Upper lobe of left lung (tissue), 6 donors: ENCODE measurements at regions not wholly inside any gene's neighbourhood (a gene's known extent, or its start where the extent isn't known, plus 50 kb on each side); places are given as distances from the start of the nearest gene placed in this dataset.

ENCODE experiments used
- ATAC-seq, 2 donors: fragments of 200-7000 bp; cut with Tn5 transposase; one replicate each; pipeline ENCODE4 v1.9.1; 2022; ENCODE audit warnings: mild to moderate bottlenecking in 2 of 2, moderate library complexity in 2 of 2; ENCODE audit not compliant: low FRiP score in 2 of 2
- DNase-seq, 2 donors: peaks; one replicate each; pipeline ENCODE4 v3.0.0-alpha.2; 2019 to 2020
- H3K27ac ChIP-seq, 4 donors: fragments of 200-600 bp; sonication (generic); one replicate each; pipeline ENCODE4 v1.5.1; 2016 to 2019
- H3K27me3 ChIP-seq, 4 donors: fragments of 200-600 bp; sonication (generic); one replicate each; pipeline ENCODE4 v1.5.1; 2017 to 2019
- H3K36me3 ChIP-seq, 4 donors: fragments of 200-600 bp; sonication (generic); one replicate each; pipeline ENCODE4 v1.5.1; 2016 to 2019
- H3K4me1 ChIP-seq, 4 donors: fragments of 200-600 bp; sonication (generic); one replicate each; pipeline ENCODE4 v1.5.1; 2018 to 2019
- H3K4me3 ChIP-seq, 4 donors: fragments of 200-600 bp; sonication (generic); one replicate each; pipeline ENCODE4 v1.5.1; 2017 to 2019; ENCODE audit warnings: mild to moderate bottlenecking in 2 of 4, moderate library complexity in 1 of 4
- H3K9me3 ChIP-seq, 4 donors: fragments of 200-600 bp; sonication (generic); one replicate each; pipeline ENCODE4 v1.5.1; 2018 to 2019
- EP300 ChIP-seq, 4 donors: sonication (generic); formaldehyde crosslinking; IDR thresholded peaks; one replicate each; pipeline ENCODE4 v1.5.1; 2017; ENCODE audit warnings: antibody characterized with exemption in 4 of 4, control low read depth in 2 of 4
- POLR2A ChIP-seq, 4 donors: fragments of 450-650 bp; IDR thresholded peaks; one replicate each; pipeline ENCODE4 v1.5.1; 2016 to 2017; ENCODE audit warnings: antibody characterized with exemption in 4 of 4, mild to moderate bottlenecking in 2 of 4
- POLR2AphosphoS5 ChIP-seq, 2 donors: sonication (generic); formaldehyde crosslinking; IDR thresholded peaks; one replicate each; pipeline ENCODE4 v1.5.1; 2017; ENCODE audit warnings: antibody characterized with exemption in 2 of 2
- WGBS, 2 donors: methylation state at CpG; one replicate each; pipeline ENCODE4 v1.1.5; 2017 to 2018; 5-methylcytosine and 5-hydroxymethylcytosine counted together
- TF ChIP-seq, protein P1 (sequence below), 6 experiments: fragments of 450-650 bp in 4 of 6; fragments of 200-600 bp in 2 of 6; sonication (generic) in 2 of 6; IDR thresholded peaks; one replicate each; pipeline ENCODE4 v1.5.1; 2016 to 2019; ENCODE audit warnings: antibody characterized with exemption in 6 of 6
- donor health status: DM: no; HTN: no; CAD: no; lungs with moderate emphysema.
- donor health status: DM: no; HTN: yes; CAD: no; lungs with severe emphysema.

DNA sequence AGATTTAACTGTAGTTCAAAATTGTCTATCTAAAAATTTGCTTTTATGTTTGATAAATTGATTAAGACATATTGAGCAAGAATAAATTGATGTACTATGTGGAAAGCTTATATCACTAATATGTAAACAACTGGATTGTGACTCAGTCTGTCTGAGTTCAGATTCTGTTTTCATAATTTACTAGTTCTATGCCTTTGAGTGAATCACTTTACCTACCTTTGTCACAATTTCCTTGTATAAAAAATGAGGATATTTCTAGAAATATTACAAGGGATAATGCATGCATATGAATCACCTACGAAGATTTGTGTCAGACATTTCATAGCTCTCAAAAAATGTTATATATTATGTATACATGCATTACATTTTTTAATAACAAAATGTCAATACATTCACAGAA is 245.1 kb upstream of the ZWINT start:
- no peak overlapping the region for H3K4me3 ChIP-seq
- no peak overlapping the region for H3K27ac ChIP-seq
- H3K27me3 ChIP-seq: no peaks in the 10 kb centered on the region
- no peaks in the 10 kb centered on the region for H3K4me1 ChIP-seq
- 61 to 67% methylated on average over 1 of the region's 1 CpG for WGBS, 2 donors
- H3K9me3 ChIP-seq: no peaks in the 10 kb centered on the region
- no peak for TF ChIP-seq POLR2A (IDR thresholded peaks at IDR 0.05)
- TF ChIP-seq POLR2AphosphoS5 (IDR thresholded peaks at IDR 0.05): no peak
- TF ChIP-seq, protein P1, sequence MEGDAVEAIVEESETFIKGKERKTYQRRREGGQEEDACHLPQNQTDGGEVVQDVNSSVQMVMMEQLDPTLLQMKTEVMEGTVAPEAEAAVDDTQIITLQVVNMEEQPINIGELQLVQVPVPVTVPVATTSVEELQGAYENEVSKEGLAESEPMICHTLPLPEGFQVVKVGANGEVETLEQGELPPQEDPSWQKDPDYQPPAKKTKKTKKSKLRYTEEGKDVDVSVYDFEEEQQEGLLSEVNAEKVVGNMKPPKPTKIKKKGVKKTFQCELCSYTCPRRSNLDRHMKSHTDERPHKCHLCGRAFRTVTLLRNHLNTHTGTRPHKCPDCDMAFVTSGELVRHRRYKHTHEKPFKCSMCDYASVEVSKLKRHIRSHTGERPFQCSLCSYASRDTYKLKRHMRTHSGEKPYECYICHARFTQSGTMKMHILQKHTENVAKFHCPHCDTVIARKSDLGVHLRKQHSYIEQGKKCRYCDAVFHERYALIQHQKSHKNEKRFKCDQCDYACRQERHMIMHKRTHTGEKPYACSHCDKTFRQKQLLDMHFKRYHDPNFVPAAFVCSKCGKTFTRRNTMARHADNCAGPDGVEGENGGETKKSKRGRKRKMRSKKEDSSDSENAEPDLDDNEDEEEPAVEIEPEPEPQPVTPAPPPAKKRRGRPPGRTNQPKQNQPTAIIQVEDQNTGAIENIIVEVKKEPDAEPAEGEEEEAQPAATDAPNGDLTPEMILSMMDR (IDR thresholded peaks at IDR 0.05): no peak
- TF ChIP-seq EP300 (IDR thresholded peaks at IDR 0.05): no peak
- DNase-seq (no peak), ATAC-seq (no peak)
- H3K36me3 ChIP-seq: no peaks in the 10 kb centered on the region

DNA sequence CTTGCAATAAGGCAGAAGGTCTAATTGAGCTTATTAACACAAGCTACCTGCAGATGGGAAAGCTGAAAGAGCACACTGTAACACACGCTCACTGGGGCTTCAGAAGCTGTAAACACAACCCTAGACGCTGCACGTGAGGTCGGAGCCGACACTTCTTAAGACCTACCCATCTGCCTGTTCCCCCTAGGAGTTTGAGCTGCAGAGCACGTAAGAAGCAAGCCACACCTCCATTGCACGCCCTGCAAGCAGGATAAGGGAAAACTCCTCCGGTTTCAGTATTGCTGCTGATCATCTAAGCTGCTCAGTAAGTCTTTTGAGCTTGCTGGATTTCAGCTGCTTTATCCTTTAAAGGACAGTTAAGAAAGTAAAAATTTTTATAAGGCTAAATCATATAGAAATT is 244.0 kb upstream of the ZWINT start:
- TF ChIP-seq EP300 (IDR thresholded peaks at IDR 0.05): no peak
- TF ChIP-seq POLR2A (IDR thresholded peaks at IDR 0.05): no peak
- TF ChIP-seq, protein P1 (IDR thresholded peaks at IDR 0.05): no peak
- no peak for TF ChIP-seq POLR2AphosphoS5 (IDR thresholded peaks at IDR 0.05)
- Histone ChIP-seq H3K9me3 (no peaks in the 10 kb centered on the region), H3K36me3 (no peaks in the 10 kb centered on the region), H3K4me3 (no peak overlapping the region), H3K4me1 (no peaks in the 10 kb centered on the region), H3K27ac (no peak overlapping the region), H3K27me3 (no peaks in the 10 kb centered on the region)
- DNase-seq (no peak), ATAC-seq (no peak)
- WGBS, 2 donors: 21 to 24% methylated on average over 2 to 8 of the region's 8 CpGs

DNA sequence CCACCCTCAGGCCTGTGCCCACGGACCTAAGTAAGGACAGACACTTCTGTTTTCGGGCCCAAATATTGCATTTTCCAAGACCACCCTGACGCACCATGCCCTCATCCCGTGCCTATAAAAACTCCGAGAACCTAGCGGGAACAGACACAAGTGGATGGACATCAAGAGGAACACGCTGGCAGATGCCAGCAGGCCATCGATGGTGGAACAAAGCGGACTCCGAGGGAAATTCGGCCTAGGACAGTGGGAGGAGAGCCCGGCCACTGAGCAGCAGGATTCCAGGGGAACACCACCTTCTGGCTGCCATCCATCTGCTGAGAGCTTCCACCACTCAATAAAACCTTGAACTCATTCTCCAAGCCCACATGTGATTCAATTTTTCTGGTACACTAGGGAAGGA is 243.6 kb upstream of the ZWINT start:
- Histone ChIP-seq H3K4me1 (no peaks in the 10 kb centered on the region), H3K27me3 (no peaks in the 10 kb centered on the region), H3K27ac (no peak overlapping the region), H3K4me3 (no peak overlapping the region), H3K36me3 (no peaks in the 10 kb centered on the region), H3K9me3 (no peaks in the 10 kb centered on the region)
- no peak for DNase-seq
- no peak for TF ChIP-seq EP300 (IDR thresholded peaks at IDR 0.05)
- TF ChIP-seq POLR2AphosphoS5 (IDR thresholded peaks at IDR 0.05): no peak
- TF ChIP-seq POLR2A (IDR thresholded peaks at IDR 0.05): no peak
- TF ChIP-seq, protein P1 (IDR thresholded peaks at IDR 0.05): no peak
- WGBS, 2 donors: 83 to 85% methylated on average over 12 of the region's 12 CpGs
- no peak for ATAC-seq

DNA sequence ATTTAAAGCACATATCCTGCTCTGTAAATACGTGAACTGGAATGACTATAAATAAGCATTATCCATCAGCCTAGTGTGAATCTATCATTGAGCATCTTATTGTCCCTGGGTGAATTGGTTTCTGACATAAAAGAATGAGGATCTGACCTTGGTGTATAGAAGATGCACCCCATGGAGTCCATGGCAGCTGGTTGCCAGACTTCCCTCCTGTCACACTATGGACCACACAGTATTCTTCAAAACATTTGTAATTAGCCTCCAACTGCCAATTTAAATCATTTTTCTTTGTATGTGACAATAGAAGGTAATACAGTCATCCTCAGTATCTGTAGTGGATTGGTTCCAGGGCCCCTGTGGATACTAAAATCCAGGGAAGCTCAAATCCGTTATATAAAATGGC is 238.1 kb upstream of the ZWINT start:
- DNase-seq (no peak), ATAC-seq (no peak)
- Histone ChIP-seq H3K9me3 (no peaks in the 10 kb centered on the region), H3K27me3 (no peaks in the 10 kb centered on the region), H3K4me1 (no peaks in the 10 kb centered on the region), H3K36me3 (no peaks in the 10 kb centered on the region), H3K27ac (no peak overlapping the region), H3K4me3 (no peak overlapping the region)
- 62 to 68% methylated on average over 2 of the region's 2 CpGs for WGBS, 2 donors
- no peak for TF ChIP-seq EP300 (IDR thresholded peaks at IDR 0.05)

DNA sequence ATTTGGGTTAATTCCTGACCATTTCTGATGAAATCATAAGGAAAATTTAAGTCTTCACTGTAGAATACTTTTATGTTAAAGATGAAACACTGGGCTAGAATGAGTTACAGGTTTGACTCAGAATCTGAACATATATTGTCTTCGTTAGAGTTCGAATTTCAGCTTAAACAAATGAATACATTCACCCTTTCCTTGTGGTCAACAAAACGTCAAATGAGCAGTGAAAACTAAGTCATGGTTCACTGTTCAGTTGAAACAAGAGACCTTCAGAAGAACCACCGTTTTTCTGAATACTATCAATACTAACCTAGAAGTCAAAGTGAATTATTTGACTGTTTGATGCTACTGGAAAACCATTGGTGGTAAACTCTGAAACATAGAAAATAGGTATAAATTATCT is 235.2 kb upstream of the ZWINT start:
- DNase-seq: no peak
- Histone ChIP-seq H3K27me3 (no peaks in the 10 kb centered on the region), H3K27ac (no peak overlapping the region), H3K4me3 (no peak overlapping the region), H3K36me3 (no peaks in the 10 kb centered on the region), H3K4me1 (no peaks in the 10 kb centered on the region), H3K9me3 (no peaks in the 10 kb centered on the region)
- TF ChIP-seq, protein P1 (IDR thresholded peaks at IDR 0.05): no peak
- ATAC-seq: no peak
- whole genome bisulfite sequencing, 2 donors: 62 to 70% methylated on average over 4 of the region's 4 CpGs
